ENCODE measurements at regions not wholly inside any gene's neighbourhood (a gene's known extent, or its start where the extent isn't known, plus 50 kb on each side); places are given as distances from the start of the nearest gene placed in this dataset.
"Not testable (repeated sequence)": the region's sequence is repeated elsewhere in the genome, so short reads cannot be mapped to it uniquely, and the experiment has no call there.

DNA sequence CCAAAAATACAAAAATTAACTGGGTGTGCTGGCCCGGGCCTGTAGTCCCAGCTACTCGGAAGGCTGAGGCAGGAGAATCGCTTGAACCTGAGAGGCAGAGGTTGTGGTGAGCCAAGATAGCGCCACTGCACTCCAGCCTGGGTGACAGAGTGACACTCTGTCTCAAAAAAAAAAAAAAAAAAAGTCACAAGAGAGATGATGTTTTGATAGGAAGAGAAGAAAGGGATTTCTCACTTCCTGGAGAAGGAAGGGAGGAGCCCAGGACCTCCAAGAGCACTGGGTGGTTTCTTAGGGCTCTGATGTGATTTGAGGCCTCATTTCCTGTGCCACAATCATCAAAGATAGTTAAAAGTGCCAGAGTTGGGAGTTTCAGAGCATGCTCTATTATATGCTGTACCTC is 1048.3 kb downstream of the BCL11B start:
- not testable (repeated sequence) for DNase-seq

- DNase-seq, result no peak
Observed at GRCh38 chr14:98226411-98226810, 1045.6 kb downstream of the BCL11B start.

- DNase-seq, result no peak
Observed at GRCh38 chr14:98227000-98227726, 1044.8 kb downstream of the BCL11B start.

- DNase-seq, result no peak
Observed at GRCh38 chr14:98227727-98228111, 1044.3 kb downstream of the BCL11B start.

DNA sequence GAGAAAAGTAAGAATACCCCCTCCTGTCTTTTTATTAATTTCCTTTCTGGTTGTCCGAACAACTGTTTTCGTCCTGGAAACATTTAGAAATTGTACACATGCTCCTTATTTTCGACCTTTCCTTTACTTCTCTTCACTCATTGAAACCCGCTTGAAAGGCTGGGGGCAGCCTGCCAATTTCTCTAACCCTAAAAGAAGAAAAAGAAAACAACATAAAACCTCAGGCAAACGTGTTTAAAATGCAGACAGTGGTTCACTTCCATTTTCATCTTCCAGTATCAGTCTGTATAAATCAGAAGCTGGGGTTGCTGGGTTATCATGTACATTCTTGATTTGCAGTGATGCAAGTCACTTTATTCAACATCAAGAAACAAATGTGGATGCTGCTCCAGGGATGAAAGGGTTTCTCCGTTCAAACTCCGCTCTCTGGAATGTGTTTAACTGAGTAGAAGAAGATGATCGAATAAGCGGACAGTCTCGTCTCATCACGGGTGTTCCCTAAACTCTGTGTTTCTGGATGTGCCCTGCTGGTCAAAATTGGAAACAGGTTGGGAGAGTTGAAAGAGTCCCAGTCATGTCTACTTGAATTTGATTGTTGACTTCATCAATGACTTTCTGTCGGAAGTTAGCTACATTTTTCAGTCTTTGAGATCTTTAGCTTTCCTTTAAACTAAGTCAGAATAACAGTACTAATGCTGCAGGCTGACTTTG is 1042.2 kb downstream of the BCL11B start:
- DNase-seq, result no peak

GRCh38 chr14:98230411-98230810 is 1041.6 kb downstream of the BCL11B start:
- no peak for DNase-seq

DNA sequence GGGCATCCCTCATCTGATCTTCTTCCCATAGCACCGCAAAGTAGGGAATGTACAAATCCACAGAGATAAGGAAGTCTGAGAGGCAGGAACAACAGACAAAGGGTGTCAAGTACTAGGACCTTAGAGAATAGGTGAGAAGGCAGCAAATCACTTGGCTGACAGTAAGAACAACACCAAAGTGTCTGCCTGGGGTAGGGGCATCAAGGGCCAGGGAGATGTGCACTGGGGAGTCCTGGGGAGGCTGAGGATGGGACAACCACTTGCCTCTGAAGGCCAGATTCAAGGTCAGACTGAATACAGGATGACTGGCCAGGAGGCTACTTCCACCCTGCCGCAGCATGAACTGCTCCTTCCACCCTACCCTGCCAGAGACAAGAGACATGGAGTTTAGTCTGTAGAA is 1040.8 kb downstream of the BCL11B start:
- DNase-seq, result no peak

GRCh38 chr14:98233656-98234055 is 1038.3 kb downstream of the BCL11B start:
- DNase-seq, result no peak

- DNase-seq, result no peak
Observed at GRCh38 chr14:98234208-98234607, 1037.8 kb downstream of the BCL11B start.

- DNase-seq, result no peak
Observed at GRCh38 chr14:98236314-98236713, 1035.7 kb downstream of the BCL11B start.

- no peak for DNase-seq
Observed at GRCh38 chr14:98237939-98238338, 1034.1 kb downstream of the BCL11B start.

DNA sequence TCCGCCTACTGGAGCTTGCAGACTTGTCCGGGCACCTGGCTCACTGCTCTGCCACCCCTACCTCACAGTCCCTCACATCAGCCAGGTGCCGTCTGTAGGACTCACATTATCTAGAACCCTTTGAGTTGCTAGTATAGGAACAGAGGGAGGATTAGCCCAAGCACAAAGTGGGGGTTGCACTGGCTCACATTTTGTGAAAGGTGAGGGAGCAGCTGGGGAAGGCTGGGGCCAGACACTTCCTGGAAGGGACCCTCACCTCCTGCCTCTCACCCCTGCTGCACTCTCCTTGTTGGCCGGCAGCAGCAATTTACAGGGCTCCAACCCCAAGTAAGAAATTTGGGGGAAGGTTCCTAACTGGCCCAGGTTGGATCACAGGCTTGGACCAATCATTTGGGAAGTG is 1031.6 kb downstream of the BCL11B start:
- no peak for DNase-seq

- DNase-seq, result no peak
Observed at GRCh38 chr14:98242903-98243302, 1029.1 kb downstream of the BCL11B start.

DNA sequence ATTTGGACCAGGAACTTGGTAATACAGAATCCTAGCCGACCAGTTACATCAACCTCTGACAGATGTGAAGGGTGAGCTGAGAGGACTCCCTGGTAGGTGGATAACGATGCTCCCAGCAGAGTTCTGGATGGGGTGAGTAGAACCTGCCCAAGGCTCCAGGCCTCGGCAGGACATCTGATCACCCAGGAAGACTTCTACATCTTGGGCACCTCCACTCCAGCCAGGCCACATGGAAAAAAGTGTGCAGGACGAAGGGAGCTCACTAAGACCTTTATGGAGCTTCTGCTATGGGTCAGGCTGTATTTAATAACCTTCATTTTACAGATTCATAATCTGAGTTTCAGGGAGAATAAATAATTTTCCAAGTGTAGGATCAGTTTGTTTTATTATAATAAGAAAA is 1028.7 kb downstream of the BCL11B start:
- DNase-seq, result no peak

DNA sequence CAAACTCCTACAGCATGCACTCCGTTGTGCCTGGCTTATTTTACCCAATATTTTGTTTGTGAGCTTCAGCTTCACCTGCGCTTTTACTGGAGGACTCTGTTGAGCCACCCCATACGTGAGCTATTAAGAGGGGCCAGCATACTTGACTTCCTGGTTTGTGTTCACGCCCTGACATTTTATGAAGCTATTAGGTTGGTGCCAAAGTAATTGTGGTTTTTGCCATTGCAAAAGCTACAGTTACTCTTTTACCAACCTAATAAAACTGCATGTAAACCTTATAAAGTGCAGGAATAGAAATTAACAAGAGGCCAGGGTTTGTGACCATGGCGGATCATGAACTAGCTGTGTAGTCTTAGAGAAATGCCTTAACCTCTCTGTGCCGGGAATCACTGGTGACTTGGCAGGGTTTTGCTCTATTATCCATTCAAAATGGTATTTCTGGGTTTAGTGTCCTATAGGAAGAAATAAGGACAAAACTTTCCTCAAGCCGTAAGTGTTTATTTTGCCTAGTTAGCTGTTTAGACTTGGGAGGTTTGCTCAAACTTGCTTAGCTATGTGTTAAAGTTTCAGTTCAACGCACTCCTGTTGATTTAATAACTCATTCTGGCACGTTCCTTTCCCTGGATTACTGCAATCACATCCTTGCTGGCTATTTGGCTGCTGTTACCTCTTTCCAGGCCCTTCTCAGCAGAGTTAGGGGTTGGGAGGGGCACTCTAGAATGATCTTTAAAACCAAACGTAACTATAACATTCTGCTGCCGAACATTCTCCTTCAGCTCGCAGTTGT is 1027.6 kb downstream of the BCL11B start:
- DNase-seq, result no peak

DNA sequence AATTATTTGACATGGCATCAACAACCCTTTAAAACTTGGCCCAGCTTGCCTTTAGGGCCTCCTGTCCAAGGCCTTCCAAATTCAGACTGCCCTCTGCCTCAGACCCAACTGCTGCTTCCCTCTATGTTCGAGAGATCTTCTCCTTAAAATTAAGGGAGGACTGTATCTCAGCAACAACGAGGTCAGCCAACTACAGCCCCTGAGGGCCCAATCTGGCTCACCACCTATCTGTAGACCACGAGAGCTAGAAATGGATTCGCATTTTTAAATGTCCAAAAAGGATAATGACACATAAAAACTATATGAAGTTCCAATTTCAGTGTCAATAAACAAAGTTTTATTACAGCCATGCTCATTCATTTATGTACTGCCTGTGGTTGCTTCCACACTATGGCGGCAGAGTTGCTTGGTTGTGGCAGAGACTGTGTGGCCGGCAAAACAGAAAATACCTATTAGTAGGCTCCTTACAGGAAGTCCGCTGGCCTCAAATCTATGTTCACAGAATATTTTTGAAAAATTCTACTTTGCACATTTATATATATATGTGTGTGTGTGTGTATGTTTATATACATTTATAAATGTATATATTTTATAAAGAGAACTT is 1026.9 kb downstream of the BCL11B start:
- no peak for DNase-seq

DNA sequence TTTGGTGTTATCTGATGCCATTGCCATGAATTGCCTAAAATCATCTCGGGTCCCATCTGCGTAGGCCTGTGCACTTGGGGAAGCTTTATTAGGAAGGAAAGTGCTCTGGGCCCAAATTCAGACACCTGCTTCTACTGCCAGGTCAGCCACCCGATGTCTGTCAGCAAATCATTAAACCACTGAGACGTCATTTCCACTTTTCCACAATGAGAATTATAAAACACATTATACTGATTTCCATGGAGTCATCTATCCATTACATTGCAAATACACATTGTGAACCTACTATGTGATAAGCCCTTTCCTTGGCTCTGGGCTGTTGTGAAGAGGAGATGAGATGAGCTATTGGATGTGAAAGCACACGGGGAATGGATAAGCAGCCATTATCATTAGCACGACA is 1022.9 kb downstream of the BCL11B start:
- DNase-seq, result no peak

- no peak for DNase-seq
Observed at GRCh38 chr14:98249476-98249875, 1022.5 kb downstream of the BCL11B start.

- DNase-seq, result no peak
Observed at GRCh38 chr14:98252820-98253219, 1019.2 kb downstream of the BCL11B start.

- no peak for DNase-seq
Observed at GRCh38 chr14:98259881-98260280, 1012.1 kb downstream of the BCL11B start.

DNA sequence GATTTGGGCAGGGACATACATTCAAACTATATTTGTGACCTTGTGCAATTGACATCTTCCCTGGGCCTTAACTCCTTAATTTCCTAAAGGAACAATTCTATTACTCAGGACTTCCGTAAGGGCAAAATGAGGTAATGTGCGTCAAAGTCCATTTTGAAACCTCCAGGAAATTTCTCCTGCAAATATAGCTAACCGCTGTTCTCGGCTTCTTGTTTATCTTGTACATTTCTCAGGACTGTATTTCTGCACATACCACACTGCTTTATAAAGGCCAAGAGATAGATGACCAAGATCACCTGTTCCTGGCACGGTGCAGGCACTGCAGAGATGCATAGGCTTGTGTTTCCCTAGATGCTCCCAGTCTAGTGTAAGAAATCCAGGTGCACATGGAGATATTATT is 1009.4 kb downstream of the BCL11B start:
- no peak for DNase-seq

DNA sequence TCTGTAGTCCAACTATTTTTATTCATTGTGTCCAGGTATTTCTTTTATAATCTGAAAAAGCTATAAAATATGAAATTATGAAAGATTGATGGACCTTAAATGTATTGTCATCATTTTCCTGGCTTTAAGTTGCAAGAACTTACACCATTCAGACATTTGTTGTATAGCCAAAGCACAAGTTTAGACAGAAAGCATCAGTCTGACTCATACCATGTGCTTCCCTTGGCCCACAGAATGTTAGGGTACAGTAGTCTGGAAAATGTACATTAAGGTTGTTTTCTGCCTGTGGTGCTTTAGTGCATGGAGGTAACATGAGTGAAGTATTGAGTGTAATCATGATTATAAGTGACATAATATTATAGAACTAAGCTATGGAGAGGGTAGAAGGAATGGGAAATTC is 1002.5 kb downstream of the BCL11B start:
- DNase-seq, result no peak

GRCh38 chr14:98270201-98270600 is 1001.8 kb downstream of the BCL11B start:
- DNase-seq, result no peak

DNA sequence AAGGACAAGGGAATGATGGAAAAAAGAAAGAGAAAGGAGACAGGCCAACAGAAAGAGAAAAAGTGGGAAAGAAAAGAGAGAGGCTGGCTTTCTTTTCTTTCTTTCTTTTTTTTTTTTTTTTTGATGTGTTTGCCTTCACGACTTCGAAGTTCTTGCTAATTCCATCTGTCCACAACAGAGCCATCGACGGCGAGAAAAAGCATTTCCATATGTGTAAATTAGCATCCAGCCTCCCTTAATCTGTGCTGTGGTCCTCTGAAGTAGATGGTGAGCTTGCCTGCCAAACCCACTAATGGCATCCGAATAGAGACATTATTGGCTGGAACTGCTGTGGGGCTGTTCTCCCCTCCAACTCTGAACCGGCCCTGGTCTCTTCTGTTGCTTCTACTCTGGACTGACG is 997.4 kb downstream of the BCL11B start:
- no peak for DNase-seq

Measured in NCI-H446 treated with DMSO at 0.1 percent for 48 hours (cell line).